ENCODE measurements at regions not wholly inside any gene's neighbourhood (a gene's known extent, or its start where the extent isn't known, plus 50 kb on each side); places are given as distances from the start of the nearest gene placed in this dataset.

GRCh38 chr10:130848855-130849254 lies 462.7 kb downstream of the TCERG1L start:
- DNase-seq = no peak

- DNase-seq = no peak
These were observed 457.4 kb downstream of the TCERG1L start for GRCh38 chr10:130854151-130854550.

GRCh38 chr10:130857631-130858295 lies 453.8 kb downstream of the TCERG1L start:
- no peak for DNase-seq

- no peak for DNase-seq
These were observed 452.9 kb downstream of the TCERG1L start for GRCh38 chr10:130858626-130859025.

GRCh38 chr10:130859427-130859826 lies 452.1 kb downstream of the TCERG1L start:
- no peak for DNase-seq

- DNase-seq = no peak
These were observed 449.4 kb downstream of the TCERG1L start for GRCh38 chr10:130862122-130862521.

GRCh38 chr10:130862626-130863025 lies 448.9 kb downstream of the TCERG1L start:
- no peak for DNase-seq

- no peak for DNase-seq
These were observed 448.5 kb downstream of the TCERG1L start for GRCh38 chr10:130863044-130863443.

- no peak for DNase-seq
These were observed 446.3 kb downstream of the TCERG1L start for GRCh38 chr10:130864961-130865818.

GRCh38 chr10:130866857-130867256 lies 444.7 kb downstream of the TCERG1L start:
- DNase-seq = no peak

GRCh38 chr10:130867446-130868194 lies 443.9 kb downstream of the TCERG1L start:
- no peak for DNase-seq

- no peak for DNase-seq
These were observed 442.2 kb downstream of the TCERG1L start for GRCh38 chr10:130869179-130869841.

- DNase-seq = no peak
These were observed 440.1 kb downstream of the TCERG1L start for GRCh38 chr10:130871406-130871805.

- DNase-seq = no peak
These were observed 437.9 kb downstream of the TCERG1L start for GRCh38 chr10:130873636-130874035.

GRCh38 chr10:130875116-130875515 lies 436.4 kb downstream of the TCERG1L start:
- no peak for DNase-seq

- no peak for DNase-seq
These were observed 435.5 kb downstream of the TCERG1L start for GRCh38 chr10:130875897-130876472.

- no peak for DNase-seq
These were observed 434.4 kb downstream of the TCERG1L start for GRCh38 chr10:130877126-130877525.

GRCh38 chr10:130878131-130878530 lies 433.4 kb downstream of the TCERG1L start:
- DNase-seq = no peak

GRCh38 chr10:130882906-130883305 lies 428.6 kb downstream of the TCERG1L start:
- no peak for DNase-seq

- DNase-seq = no peak
These were observed 427.1 kb downstream of the TCERG1L start for GRCh38 chr10:130884456-130884855.

GRCh38 chr10:130885021-130885655 lies 426.4 kb downstream of the TCERG1L start:
- no peak for DNase-seq

GRCh38 chr10:130887170-130887569 lies 424.4 kb downstream of the TCERG1L start:
- no peak for DNase-seq
